ENCODE measurements at regions not wholly inside any gene's neighbourhood (a gene's known extent, or its start where the extent isn't known, plus 50 kb on each side); places are given as distances from the start of the nearest gene placed in this dataset.

DNA sequence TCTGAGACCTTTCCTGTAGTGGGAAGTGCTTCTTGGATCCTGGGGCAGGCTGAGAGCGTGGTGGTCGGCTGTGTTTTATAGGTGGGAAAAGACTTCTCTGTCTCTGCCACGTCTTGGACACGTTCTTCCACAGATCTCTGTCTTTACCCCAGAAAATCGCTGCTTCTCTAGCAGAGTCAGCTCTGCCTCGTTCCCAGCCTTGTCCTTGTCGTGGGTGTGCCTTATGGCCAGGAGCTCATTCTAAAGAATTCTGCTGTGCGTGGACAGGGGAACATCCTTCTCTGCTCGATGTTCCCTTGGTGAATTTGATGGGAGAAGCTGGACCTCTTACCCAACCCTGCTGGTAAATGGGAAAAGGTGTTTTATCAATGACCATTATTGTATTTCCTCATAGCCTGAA, 433.1 kb upstream of the C2CD4B start:
- TF ChIP-seq, protein P1, sequence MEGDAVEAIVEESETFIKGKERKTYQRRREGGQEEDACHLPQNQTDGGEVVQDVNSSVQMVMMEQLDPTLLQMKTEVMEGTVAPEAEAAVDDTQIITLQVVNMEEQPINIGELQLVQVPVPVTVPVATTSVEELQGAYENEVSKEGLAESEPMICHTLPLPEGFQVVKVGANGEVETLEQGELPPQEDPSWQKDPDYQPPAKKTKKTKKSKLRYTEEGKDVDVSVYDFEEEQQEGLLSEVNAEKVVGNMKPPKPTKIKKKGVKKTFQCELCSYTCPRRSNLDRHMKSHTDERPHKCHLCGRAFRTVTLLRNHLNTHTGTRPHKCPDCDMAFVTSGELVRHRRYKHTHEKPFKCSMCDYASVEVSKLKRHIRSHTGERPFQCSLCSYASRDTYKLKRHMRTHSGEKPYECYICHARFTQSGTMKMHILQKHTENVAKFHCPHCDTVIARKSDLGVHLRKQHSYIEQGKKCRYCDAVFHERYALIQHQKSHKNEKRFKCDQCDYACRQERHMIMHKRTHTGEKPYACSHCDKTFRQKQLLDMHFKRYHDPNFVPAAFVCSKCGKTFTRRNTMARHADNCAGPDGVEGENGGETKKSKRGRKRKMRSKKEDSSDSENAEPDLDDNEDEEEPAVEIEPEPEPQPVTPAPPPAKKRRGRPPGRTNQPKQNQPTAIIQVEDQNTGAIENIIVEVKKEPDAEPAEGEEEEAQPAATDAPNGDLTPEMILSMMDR (IDR thresholded peaks at IDR 0.05; ENCODE audit: partially characterized antibody, unreplicated experiment): no peak
- no peaks in the 10 kb centered on the region for H3K27me3 Mint-ChIP-seq (ENCODE audit: unreplicated experiment)
- H3K4me1 Mint-ChIP-seq (ENCODE audit: low read depth, unreplicated experiment): no peaks in the 10 kb centered on the region
- no peaks in the 10 kb centered on the region for H3K36me3 Mint-ChIP-seq (ENCODE audit: unreplicated experiment)
- H3K4me3 Mint-ChIP-seq (ENCODE audit: unreplicated experiment): no peak overlapping the region
- H3K9me3 Mint-ChIP-seq (ENCODE audit: unreplicated experiment): no peaks in the 10 kb centered on the region
- no peak for DNase-seq
- H3K27ac Mint-ChIP-seq (ENCODE audit: unreplicated experiment): no peak overlapping the region

DNA sequence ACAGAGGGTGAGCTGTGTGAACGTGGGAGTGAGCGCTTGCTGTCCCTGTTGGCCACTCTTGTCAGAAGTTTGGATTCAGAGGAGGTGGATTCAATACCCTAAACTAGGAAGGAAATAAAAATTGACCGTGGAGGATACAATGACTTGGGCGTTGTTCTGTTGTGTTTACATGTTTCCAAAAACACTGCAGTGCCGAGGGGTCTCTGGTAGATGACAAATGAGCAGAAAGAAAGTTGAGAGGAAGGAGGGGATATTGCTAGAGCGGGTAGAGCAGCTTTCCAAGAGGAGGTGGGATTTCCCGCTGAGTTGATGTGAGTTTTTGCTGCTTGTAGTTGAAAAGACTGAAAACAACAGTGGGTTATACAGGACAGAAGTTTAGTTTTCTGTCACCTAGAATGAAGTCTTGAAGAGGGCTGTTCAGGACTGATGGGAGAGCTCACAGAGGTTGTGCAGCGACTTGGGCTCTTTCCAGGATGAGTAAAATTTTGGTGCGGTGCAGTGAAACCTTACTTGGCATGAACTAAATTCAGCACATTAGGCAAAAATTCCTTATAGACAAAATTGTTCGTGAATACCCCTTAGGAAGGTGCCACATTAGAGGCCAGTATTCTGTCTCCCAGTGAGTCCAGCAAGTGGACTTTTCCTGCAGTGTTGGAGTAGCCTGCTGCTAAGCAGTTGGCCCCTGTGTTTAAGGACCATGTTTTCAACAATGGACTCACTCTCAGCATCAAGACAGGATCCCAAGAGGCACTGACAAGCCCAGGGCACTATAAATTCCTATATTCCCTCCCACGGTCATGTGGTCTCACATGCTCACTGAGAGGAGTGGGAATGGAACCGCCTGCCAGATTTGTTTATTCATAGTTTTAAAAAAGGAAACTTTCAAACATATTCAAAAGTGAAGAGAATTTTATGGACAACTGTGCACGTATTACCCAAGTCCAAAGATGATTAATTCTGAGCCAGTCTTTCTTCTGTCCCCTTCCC, 435.0 kb upstream of the C2CD4B start:
- no peak overlapping the region for H3K27ac Mint-ChIP-seq (ENCODE audit: unreplicated experiment)
- H3K36me3 Mint-ChIP-seq (ENCODE audit: unreplicated experiment): no peaks in the 10 kb centered on the region
- H3K4me3 Mint-ChIP-seq (ENCODE audit: unreplicated experiment): no peak overlapping the region
- no peaks in the 10 kb centered on the region for H3K4me1 Mint-ChIP-seq (ENCODE audit: low read depth, unreplicated experiment)
- no peak for DNase-seq
- H3K9me3 Mint-ChIP-seq (ENCODE audit: unreplicated experiment): no peaks in the 10 kb centered on the region
- H3K27me3 Mint-ChIP-seq (ENCODE audit: unreplicated experiment): no peaks in the 10 kb centered on the region
- TF ChIP-seq, protein P1 (IDR thresholded peaks at IDR 0.05; ENCODE audit: partially characterized antibody, unreplicated experiment): no peak

DNA sequence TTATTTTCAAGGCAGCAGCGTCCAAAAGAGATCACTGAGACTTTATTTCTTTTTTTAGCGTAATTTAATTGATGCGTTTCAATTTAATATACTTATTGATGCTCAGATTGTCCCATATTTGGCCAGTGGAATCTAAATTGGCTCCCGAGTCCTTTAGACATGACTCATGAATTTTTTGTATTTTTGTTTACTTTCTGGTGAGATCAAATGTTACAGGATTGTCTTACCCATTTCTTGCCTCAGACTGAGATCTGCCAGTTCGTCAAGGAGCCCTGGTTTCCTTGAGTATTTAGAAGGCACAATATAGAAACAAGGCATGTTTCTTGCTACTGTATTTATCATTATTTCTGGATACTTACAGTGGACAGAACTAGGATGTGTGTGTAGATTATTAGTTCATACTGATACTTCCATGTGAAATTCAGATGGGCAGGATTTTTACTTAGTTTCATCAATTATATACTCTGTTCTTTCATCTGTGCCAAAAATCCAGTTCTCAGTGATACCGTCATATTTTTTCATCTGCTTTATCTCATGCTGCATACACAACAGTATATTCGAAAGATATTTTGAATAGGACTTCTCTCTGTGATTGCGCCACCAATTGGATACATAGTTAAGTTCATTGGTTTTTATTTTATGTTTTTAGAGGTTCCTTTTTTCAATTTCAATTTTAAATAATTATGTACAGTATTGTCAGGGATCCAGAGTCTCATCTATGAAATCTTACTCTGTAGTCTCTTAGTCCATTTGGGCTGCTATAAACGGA, 436.9 kb upstream of the C2CD4B start:
- no peak overlapping the region for H3K27ac Mint-ChIP-seq (ENCODE audit: unreplicated experiment)
- H3K4me1 Mint-ChIP-seq (ENCODE audit: low read depth, unreplicated experiment): peaks cover 4% of the 10 kb centered on the region
- H3K9me3 Mint-ChIP-seq (ENCODE audit: unreplicated experiment): no peaks in the 10 kb centered on the region
- TF ChIP-seq, protein P1 (IDR thresholded peaks at IDR 0.05; ENCODE audit: partially characterized antibody, unreplicated experiment): no peak
- no peaks in the 10 kb centered on the region for H3K36me3 Mint-ChIP-seq (ENCODE audit: unreplicated experiment)
- H3K27me3 Mint-ChIP-seq (ENCODE audit: unreplicated experiment): no peaks in the 10 kb centered on the region
- DNase-seq: no peak
- H3K4me3 Mint-ChIP-seq (ENCODE audit: unreplicated experiment): no peak overlapping the region

DNA sequence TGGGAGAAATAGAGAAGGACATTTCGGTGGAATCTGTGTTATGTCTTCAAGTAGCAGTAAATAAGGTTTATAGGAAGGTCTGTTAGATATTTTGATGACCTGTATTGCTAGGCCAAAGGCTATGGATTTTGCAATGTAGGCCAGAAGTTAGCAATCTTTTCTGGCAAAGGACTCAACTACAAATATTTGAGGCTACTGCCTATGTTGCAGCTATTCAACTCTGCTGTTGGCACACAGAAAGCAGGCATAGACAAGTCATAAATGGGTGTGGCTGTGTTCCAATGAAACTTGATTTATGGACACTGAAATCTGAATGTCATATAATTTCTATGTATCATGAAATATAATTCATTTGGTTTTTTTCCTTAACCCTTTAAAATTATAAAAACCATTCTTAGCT, 438.7 kb upstream of the C2CD4B start:
- DNase-seq: no peak
- H3K9me3 Mint-ChIP-seq (ENCODE audit: unreplicated experiment): no peaks in the 10 kb centered on the region
- TF ChIP-seq, protein P1 (IDR thresholded peaks at IDR 0.05; ENCODE audit: partially characterized antibody, unreplicated experiment): no peak
- H3K36me3 Mint-ChIP-seq (ENCODE audit: unreplicated experiment): no peaks in the 10 kb centered on the region
- no peaks in the 10 kb centered on the region for H3K27me3 Mint-ChIP-seq (ENCODE audit: unreplicated experiment)
- no peak overlapping the region for H3K27ac Mint-ChIP-seq (ENCODE audit: unreplicated experiment)
- H3K4me3 Mint-ChIP-seq (ENCODE audit: unreplicated experiment): no peak overlapping the region
- H3K4me1 Mint-ChIP-seq (ENCODE audit: low read depth, unreplicated experiment): peaks cover 13% of the 10 kb centered on the region

Data from glutamatergic neuron (in vitro differentiated cells).